Stimulated activated CD4-positive, alpha-beta T cell treated with anti-CD3 and anti-CD28 coated beads, Interleukin-4, amount 100 ng/mL, for 48 hours (primary cell): ENCODE measurements at regions not wholly inside any gene's neighbourhood (a gene's known extent, or its start where the extent isn't known, plus 50 kb on each side); places are given as distances from the start of the nearest gene placed in this dataset.
"Not testable (repeated sequence)": the region's sequence is repeated elsewhere in the genome, so short reads cannot be mapped to it uniquely, and the experiment has no call there.

ENCODE experiments used
- DNase-seq, 2 donors: peaks; one replicate each; pipeline ENCODE4 v3.0.0-alpha.2; 2020; ENCODE audit warnings: low read depth in 2 of 2

- no peak for DNase-seq
Observed at GRCh38 chr13:78867655-78868054, 208.7 kb upstream of the OBI1 start.

GRCh38 chr13:78866076-78866475, 207.1 kb upstream of the OBI1 start:
- not testable (repeated sequence) for DNase-seq

- no peak for DNase-seq
Observed at GRCh38 chr13:78862446-78862845, 203.5 kb upstream of the OBI1 start.

- DNase-seq = no peak
Observed at GRCh38 chr13:78852709-78853108, 193.8 kb upstream of the OBI1 start.

GRCh38 chr13:78845656-78846365, 186.9 kb upstream of the OBI1 start:
- DNase-seq = no peak

GRCh38 chr13:78844106-78844505, 185.2 kb upstream of the OBI1 start:
- no peak for DNase-seq

GRCh38 chr13:78841358-78841963, 182.5 kb upstream of the OBI1 start:
- DNase-seq = no peak

- no peak for DNase-seq
Observed at GRCh38 chr13:78836238-78836784, 177.4 kb upstream of the OBI1 start.

- no peak for DNase-seq
Observed at GRCh38 chr13:78832461-78832860, 173.5 kb upstream of the OBI1 start.

GRCh38 chr13:78830508-78830907, 171.6 kb upstream of the OBI1 start:
- no peak for DNase-seq

GRCh38 chr13:78829821-78830220, 170.9 kb upstream of the OBI1 start:
- DNase-seq = no peak

- no peak for DNase-seq
Observed at GRCh38 chr13:78827471-78827870, 168.5 kb upstream of the OBI1 start.

- DNase-seq = no peak
Observed at GRCh38 chr13:78826936-78827335, 168.0 kb upstream of the OBI1 start.

GRCh38 chr13:78826312-78826711, 167.4 kb upstream of the OBI1 start:
- no peak for DNase-seq

GRCh38 chr13:78820541-78820940, 161.6 kb upstream of the OBI1 start:
- DNase-seq = no peak

- DNase-seq = no peak
Observed at GRCh38 chr13:78816592-78816991, 157.6 kb upstream of the OBI1 start.

- no peak for DNase-seq
Observed at GRCh38 chr13:78816154-78816553, 157.2 kb upstream of the OBI1 start.

- DNase-seq = no peak
Observed at GRCh38 chr13:78806457-78806856, 147.5 kb upstream of the OBI1 start.

GRCh38 chr13:78802912-78803311, 144.0 kb upstream of the OBI1 start:
- DNase-seq = no peak

GRCh38 chr13:78787190-78787589, 128.2 kb upstream of the OBI1 start:
- DNase-seq = no peak

GRCh38 chr13:78786459-78786858, 127.5 kb upstream of the OBI1 start:
- DNase-seq = no peak

- no peak for DNase-seq
Observed at GRCh38 chr13:78785764-78786163, 126.8 kb upstream of the OBI1 start.

- no peak for DNase-seq
Observed at GRCh38 chr13:78784014-78784750, 125.2 kb upstream of the OBI1 start.
